NCI-H510A treated with DMSO at 0.1 percent for 48 hours (cell line): ENCODE measurements at regions not wholly inside any gene's neighbourhood (a gene's known extent, or its start where the extent isn't known, plus 50 kb on each side); places are given as distances from the start of the nearest gene placed in this dataset.

Source experiments
- DNase-seq: peaks from one replicate; lab custom pipeline; 2025; lab: John Stamatoyannopoulos, UW

GRCh38 chr5:167593329-167594060, 698.0 kb upstream of the WWC1 start:
- DNase-seq: no peak

- no peak for DNase-seq
Observed at GRCh38 chr5:167594061-167594435, 697.4 kb upstream of the WWC1 start.

GRCh38 chr5:167594750-167595149, 696.7 kb upstream of the WWC1 start:
- no peak for DNase-seq

- no peak for DNase-seq
Observed at GRCh38 chr5:167595196-167595595, 696.2 kb upstream of the WWC1 start.

- DNase-seq: no peak
Observed at GRCh38 chr5:167598166-167598565, 693.3 kb upstream of the WWC1 start.

- no peak for DNase-seq
Observed at GRCh38 chr5:167602067-167602466, 689.4 kb upstream of the WWC1 start.

- no peak for DNase-seq
Observed at GRCh38 chr5:167603135-167603534, 688.3 kb upstream of the WWC1 start.

GRCh38 chr5:167608390-167609272, 682.8 kb upstream of the WWC1 start:
- no peak for DNase-seq

- DNase-seq: no peak
Observed at GRCh38 chr5:167614294-167615021, 677.0 kb upstream of the WWC1 start.

- no peak for DNase-seq
Observed at GRCh38 chr5:167616043-167616890, 675.2 kb upstream of the WWC1 start.

- DNase-seq: no peak
Observed at GRCh38 chr5:167623354-167623753, 668.1 kb upstream of the WWC1 start.

- DNase-seq: no peak
Observed at GRCh38 chr5:167624053-167624452, 667.4 kb upstream of the WWC1 start.

- DNase-seq: no peak
Observed at GRCh38 chr5:167626341-167627123, 664.9 kb upstream of the WWC1 start.

- DNase-seq: no peak
Observed at GRCh38 chr5:167629634-167630033, 661.8 kb upstream of the WWC1 start.

GRCh38 chr5:167631191-167631590, 660.3 kb upstream of the WWC1 start:
- DNase-seq: no peak

- DNase-seq: no peak
Observed at GRCh38 chr5:167633114-167633513, 658.3 kb upstream of the WWC1 start.

GRCh38 chr5:167633931-167634341, 657.5 kb upstream of the WWC1 start:
- DNase-seq: no peak

- no peak for DNase-seq
Observed at GRCh38 chr5:167634432-167634831, 657.0 kb upstream of the WWC1 start.

GRCh38 chr5:167638816-167639215, 652.6 kb upstream of the WWC1 start:
- no peak for DNase-seq

GRCh38 chr5:167639273-167639672, 652.2 kb upstream of the WWC1 start:
- no peak for DNase-seq

- no peak for DNase-seq
Observed at GRCh38 chr5:167639766-167640165, 651.7 kb upstream of the WWC1 start.
